GM19023 (cell line): ENCODE measurements at regions not wholly inside any gene's neighbourhood (a gene's known extent, or its start where the extent isn't known, plus 50 kb on each side); places are given as distances from the start of the nearest gene placed in this dataset.

Experiments used
- ATAC-seq: cut with Tn5 transposase; IDR thresholded peaks from one replicate; pipeline ENCODE4 v1.9.1; 2021; ENCODE audit warnings: mild to moderate bottlenecking, moderate library complexity; ENCODE audit not compliant: unreplicated experiment

DNA sequence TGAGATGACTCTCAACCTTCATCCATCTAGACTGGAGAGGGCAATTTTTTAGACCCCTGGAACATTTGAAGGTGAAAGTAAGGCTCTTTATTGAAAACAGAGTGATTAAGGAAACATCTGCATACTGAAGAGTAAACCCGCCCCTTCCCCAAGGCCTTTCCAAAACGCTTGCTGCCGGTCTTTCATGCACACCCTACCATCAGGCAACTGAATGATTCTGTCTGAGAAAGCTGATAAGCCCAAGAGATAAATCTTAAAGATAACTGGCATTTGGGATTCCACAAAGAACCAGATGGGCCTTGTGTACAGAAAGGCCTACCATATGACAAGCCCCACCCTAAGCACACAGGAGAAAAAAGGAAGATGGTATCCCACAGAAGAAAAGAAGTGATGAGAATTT is 54.4 kb upstream of the PIK3R1 start:
- no peak for ATAC-seq

DNA sequence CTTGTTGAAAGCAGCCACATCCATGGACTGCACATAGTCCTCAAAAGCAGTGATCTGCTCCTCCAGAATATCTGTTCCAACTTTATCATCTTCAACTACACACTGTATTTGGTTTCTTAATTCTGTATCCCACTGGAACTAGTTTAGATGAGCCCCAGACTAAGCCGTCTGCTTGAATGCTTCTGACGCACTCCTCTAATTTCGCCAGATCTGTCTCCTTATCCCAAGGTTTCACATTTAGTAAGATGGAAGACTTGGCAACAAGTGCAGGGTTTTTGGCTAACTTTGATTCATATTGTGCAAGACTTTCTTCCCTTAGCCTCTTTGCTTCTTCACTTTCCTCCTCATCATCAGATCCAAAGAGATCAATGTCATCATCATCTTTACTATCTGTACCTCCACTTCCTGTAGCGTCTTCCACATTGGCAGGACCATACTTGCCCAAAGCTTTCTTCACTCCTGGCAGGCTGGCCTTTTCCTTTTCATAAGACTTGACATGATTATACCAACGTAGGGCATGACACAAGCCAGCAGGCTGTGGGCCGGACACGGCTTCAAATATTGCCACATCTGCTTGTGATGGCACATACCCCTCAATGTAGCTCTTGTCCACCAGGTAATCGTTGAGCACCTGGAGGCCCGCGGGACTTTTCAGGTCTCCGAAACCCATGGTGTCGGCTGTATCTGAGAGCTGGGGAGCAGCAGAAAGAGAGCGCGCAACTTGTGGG is 56.2 kb upstream of the PIK3R1 start:
- ATAC-seq = no peak

DNA sequence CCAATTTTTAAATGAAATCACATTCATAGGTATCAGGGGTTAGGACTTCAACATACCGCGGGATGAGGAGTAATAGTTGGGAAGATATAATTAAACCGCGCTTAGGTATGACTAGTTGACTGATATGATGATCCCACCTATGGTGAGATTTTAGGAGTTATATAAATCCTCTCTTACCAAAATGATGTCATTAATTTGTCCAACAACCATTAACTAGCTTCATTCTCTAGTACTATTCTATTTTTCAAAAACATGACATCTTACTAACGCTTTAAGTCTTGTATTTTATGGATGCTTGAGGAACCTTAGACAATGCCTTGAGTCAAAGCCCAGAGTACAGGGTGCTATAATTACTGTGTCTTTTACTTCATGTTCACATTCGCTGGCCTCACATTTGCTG is 59.6 kb upstream of the PIK3R1 start:
- ATAC-seq = no peak

DNA sequence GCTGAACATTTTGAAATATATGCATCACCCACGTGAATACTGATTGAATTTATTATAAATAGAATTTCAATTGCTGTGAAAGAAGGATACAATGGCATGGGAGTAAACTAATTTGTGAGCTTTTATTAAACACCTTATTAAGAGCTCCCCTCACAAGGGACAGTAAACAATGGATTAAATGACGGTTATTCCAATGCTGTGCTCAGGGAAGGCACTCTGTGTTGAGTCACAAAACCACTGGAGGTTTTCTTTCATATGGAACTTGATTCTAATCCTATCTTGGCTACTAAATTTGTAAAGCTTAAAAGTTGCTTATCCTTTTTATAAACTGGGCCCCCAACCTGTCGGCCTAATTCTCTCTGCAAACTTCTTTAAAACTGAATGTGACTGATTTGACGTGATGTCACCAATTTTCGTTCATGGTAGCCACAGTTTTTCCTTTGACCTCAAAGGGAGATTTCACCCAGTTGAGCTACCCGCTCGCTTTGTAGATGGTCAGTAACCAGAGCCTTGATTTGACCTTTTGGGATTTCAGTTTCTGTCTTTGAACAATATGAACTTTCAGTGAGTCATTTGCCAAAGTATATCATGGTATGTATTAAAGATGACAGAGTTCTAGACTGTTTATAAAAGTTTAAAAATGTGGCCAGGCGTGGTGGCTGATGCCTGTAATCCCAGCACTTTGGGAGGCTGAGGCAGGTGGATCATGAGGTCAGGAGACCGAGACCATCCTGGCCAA is 61.3 kb upstream of the PIK3R1 start:
- no peak for ATAC-seq

DNA sequence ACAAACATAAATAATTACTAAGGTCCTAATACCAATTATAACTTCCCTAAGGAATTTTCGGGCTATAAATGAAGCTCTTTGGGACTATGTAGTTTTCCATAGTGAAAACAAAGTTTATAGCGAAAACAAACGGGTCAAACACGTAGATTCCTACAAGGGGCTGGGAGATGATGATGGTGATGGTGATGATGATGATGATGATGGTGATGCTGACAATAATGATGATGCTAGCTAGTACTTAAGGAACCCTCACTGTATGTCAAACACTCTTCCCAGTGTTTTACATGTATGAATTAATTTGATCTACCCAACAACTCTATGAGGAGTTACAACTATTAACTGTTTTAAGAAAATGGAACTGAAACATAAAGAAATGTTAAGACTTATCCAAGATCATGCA is 63.7 kb upstream of the PIK3R1 start:
- ATAC-seq = no peak

DNA sequence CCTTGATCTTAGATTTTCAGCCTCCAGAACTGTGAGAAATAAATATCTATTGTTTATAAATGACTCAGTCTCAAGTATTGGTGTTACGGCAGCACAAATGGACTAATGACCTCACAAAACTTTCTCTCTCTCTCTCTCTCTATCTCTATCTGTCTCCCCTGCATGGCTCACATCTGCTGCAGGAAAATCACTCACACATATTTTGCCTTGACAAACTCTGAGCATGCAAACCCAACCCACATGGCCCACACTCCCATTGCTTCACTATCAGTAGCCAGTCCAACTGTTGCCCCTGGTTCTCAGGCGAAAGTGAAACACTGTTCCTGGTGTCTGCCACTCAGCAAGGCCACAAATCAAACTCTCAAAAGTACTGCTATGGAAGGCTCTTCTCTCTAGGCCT is 66.4 kb upstream of the PIK3R1 start:
- ATAC-seq = peak; percentile 44

DNA sequence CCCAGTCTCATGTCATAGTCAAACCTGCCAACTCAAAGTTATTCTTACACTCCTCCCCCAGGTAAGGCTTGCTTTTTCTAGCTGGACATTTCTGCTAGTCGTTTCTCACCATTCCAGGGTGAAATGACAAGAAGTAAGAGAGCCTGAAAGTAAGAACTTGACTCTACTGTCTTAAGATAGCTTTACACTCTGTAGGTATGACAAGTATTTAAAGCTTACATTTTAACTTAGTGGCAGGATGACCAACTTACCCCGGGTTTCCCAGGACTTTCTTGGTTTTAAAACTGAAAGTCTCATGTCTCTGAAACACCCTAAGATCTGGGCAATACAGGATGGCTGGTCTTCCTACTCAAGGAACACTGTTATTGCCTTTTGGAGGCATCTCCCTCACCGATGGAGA is 67.5 kb upstream of the PIK3R1 start:
- peak; percentile 43 for ATAC-seq

DNA sequence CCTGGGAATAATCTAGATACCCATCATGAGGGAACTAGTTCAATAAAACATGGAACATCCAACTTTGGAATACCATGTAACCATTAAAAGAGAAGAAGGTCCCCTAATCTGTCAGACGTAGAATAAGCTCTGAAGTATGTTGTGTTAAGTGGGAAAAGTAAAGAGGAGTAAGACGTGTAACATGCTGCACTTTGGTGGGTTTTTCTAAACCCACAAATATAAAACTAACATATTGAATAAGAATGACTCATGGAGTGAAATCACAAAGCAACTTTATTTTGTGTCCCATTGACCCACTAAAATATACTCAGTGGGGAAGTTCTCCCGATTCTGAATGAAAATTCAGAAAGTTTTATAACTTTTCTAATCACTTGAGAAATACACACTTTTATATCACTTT is 67.9 kb upstream of the PIK3R1 start:
- ATAC-seq = peak; percentile 12

DNA sequence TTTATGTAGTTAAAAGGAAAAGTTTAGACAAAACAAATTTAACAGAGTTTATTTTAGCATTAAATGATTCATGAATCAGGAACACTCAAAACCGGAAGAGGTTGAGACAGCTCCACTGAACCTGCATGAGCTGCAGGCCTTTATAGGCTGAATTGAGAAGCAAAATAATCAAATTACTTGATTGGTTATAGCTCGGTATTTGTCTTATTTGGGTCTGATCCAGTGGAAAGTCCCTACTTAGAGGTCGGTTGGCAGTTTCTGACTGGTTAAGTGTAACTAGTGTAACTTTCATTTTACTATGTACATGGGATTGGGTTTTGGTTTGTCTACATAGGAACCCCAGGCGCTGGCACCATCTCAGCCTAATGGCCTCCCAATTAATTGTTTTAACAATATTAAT is 74.1 kb upstream of the PIK3R1 start:
- peak; percentile 33 for ATAC-seq

DNA sequence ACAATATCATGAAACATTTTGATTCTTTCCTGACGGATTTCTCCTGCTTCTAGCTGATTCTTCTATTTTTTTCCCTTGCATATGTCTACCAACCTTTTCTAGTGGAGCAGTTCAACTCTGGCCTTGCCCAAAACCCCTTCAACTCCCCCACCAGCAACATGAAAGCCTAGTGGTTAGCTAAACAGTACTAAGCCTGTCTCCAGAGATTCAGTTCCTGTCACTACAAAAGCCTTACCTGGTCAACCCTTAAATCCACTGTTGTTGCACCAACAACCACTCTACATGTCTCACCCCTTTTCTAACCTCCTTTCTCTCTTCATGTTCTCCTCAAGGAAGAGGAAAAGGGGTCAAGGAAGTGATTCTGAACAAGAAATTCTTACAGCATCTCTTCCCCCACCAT is 74.8 kb upstream of the PIK3R1 start:
- peak; percentile 53 for ATAC-seq

DNA sequence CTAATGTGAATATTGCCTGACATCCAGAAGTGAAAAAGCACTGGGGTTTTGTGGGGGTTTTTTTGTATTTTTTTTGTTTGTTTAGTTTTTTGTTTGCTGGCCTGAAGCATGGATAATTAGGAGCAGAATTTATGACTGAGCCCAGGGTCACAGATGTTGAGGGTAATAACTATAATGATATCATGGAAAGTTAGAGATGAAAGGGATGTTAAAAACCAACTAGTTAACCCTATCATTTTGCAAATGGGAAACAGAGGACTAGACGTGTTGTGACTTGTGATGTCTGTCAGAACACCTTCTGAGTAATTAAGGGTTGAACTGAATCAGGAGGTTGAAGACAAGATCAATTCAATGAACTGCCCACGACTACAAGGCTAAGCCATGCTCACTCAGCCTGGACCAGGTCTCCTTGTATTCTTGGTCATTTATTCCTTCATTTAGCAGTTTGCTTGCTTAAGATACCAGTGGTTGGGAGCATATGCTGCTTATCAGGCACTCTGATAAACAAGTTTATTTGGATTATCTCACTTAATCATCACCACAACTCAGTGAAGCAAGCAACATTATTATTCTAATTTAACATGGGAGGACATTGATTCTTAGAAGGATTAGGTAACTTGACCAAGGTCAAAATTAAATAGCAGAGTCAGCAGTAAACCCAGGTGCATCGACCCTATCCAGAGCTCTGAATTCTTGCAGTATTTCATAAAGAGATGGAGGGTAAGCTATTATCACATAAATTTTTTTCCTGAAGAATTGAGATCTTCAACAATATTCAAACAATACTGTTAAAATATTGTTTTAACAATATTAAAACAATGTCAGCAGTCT is 75.7 kb upstream of the PIK3R1 start:
- ATAC-seq = no peak

DNA sequence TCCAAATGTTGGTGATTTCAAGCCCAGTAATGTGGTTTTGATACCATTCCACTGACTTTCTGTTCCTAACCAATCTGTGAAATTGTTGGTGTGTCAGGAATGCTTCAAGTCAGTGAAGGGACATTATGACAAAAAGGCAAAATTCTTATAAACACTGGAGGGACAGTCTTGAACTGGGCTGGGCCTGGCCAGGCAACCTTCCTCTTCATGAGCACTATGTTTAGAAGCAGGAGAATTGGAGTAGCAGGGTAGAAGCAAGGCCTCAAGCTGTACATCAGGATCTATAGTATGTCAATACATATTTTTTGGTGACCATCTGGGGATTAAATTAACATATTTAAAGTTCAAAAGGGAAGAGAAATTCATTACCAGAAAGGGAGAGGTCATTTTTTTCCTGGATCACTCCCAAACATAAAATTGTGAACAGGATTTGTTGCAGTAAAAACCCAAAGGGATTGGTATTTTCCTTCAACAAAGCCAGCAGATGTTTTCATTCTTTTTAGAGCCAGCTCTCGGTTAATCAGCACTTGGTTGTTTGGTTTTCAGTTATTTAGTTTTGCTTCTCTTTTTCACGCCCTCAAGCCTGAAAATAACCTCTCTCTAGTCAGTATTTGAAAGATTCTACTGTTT is 77.9 kb upstream of the PIK3R1 start:
- no peak for ATAC-seq

DNA sequence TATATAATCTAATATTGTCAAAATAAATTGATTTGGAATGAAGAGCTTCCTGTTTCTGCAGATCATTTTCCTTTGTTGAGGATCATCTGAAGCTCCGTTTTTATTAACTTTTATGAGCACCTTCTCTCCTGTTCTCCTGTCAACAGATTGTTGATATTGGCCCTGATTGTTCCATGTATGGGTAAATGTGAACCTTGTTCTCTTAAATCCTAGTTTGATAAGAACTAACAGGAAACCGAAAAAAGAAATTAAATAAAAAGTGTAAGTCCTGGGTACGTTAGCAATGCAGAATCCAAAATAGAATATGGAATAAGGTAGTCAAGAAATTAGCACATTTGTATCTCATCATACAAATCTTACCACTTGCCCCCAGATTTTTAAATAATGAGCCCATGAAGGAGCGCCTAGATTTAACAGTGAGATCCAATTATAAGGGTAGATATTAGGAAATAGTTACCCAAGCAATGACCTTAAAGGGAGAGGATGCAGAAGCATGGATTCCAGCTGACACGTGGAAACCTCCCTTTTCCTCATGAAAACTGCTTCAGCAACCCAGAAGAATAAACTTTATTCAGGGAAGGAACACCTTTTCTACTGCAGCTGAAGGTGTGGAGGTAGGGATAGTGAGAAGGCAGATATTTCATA is 80.8 kb upstream of the PIK3R1 start:
- no peak for ATAC-seq

DNA sequence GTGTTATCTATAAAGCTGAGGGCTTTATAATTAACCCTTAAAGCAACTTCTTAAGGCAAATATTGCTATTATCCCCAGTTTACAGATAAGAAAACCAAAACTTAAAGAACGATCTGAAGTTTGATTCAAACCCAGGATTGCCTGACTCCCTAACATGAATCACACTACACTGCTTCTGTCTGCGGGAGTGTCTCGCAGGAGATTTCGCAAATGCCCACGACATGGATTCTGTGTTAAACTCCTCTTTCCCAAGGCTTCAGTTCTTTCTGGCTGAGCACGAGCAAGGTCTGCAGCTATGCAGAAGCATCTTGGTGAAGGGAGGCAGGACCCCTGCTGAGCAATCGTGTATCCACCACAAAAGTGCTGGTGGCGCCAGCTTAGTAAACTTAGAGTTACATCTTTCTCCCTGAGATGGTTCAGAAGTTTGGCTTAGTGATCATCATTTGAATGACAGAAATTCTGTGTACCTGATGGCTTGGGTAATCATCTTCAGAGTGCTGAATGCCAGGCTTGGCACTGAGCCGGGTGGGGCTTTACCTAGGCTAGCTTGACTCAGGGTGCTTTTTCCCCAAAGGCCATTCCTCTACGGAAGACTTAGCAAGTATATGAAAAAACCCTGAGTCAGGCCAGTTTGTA is 81.4 kb upstream of the PIK3R1 start:
- no peak for ATAC-seq

DNA sequence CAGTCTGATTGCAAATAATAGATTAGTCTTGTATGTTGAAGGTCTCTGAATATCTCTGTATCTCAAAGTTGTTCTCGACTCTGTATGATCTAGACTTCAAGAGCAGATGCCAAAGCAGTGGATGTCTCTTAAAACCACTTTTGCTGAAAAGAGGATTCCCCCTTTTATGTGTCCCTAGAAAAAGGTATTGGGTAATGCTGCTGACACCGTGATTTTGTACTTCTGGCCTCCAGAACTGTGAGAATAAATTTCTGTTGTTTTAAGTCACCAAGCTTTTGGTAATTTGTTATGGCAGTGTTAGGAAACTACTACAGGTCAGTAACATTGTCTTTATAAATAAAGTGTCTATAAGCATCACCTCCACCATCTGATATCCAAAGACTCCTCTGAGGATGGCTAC is 85.3 kb upstream of the PIK3R1 start:
- ATAC-seq = no peak

DNA sequence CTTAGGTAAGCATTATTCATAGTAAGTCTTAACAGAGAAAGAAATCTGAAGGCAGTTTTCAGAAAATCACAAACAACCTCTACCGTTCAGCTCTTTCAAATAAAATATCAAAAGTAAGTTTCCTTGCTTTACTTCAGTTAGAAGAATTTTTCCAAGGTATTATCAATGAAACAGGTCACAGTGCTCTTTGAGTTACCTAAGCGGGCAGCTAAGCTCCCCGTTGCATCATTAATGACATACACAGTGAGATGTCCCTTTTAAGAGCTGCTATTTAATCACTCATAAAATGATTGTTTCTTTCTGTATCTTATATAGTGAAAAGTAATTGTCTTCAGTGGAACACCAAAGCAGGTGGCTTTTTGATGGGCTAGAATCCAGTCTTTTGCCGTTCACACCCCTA is 86.2 kb upstream of the PIK3R1 start:
- ATAC-seq = no peak

DNA sequence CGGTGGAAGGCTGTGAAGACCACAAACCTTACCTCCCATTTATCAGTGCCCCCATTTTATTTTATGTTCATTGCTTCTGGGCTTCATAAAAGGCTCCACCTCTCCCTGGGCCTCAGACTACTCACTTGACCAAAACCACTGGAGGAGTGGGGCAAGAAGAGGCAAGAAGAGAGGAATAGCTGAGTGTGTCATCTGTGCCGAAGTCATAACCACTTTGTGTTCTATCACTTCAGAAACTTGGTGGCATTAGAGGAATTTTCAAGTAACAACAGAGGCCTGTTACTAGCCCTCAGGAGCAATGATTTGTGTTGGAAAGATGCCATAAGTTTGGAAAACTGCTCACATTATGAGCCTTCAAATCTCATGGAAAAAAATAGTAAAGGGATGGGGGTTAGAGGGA is 88.7 kb upstream of the PIK3R1 start:
- no peak for ATAC-seq

DNA sequence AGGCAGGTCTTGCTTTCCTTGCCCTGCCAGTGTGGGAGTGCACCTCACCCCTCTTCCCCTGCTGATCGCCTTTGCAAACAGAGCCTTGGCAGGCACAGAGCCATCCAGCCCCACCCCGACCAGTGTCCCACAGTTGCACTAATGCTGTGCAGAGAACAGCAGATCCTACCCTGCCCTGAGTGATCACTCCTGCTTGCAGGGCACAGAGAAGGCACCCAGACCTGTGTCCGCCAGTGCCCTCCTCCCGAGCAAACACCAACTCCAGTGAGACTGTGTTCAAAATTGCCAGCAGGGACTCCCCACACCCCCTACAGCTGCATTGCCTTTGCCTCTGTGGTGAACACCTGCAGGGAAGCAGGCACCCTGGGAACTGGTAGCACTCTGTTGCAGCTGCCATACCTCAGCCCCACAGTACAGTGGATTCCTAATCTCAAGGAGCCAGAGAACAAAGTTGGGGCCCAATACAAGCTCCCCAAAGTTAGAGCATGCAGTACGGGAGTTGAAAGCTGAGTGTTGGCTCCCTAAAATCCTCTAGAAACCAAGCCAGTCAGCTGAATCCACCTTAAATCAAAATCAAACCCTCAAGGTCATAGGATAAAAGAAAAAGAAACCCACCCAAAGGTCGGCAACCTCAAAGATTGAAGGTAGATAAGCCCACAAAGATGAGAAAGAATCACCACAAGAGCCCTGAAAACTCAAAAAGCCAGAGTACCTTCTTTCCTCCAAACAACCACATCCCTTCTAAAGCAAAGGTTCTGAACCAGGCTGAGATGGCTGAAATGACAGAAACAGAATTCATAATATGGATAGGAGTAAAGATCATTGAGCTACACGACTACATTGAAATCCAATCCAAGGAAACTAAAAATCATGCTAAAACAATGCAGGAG is 92.9 kb upstream of the PIK3R1 start:
- ATAC-seq = no peak

DNA sequence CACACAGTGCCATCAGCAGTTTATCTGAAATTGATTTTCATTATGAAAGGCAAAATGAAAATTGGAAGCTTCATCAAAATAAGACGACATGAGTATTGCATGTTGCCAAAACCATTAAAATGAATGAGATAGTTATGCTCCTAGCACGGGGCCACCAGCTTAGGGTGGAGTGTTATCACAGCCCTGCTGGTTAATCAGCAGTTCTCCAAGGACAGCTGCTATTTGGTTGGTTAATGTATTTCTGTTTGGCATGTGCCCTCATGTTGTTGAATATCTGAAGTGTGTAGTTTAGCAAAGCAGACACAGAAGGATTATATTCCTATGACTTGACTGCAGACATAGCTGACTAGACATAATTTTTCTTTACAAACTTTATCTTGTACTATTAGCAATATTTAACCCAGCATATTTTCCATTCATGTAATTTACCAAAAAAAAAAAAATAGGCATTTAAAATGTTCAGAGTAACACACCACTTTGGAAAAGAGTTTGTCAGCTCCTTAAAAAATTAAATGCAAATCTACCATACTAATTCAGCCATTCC is 98.6 kb upstream of the PIK3R1 start:
- ATAC-seq = no peak
